ENCODE measurements at regions not wholly inside any gene's neighbourhood (a gene's known extent, or its start where the extent isn't known, plus 50 kb on each side); places are given as distances from the start of the nearest gene placed in this dataset.

DNA sequence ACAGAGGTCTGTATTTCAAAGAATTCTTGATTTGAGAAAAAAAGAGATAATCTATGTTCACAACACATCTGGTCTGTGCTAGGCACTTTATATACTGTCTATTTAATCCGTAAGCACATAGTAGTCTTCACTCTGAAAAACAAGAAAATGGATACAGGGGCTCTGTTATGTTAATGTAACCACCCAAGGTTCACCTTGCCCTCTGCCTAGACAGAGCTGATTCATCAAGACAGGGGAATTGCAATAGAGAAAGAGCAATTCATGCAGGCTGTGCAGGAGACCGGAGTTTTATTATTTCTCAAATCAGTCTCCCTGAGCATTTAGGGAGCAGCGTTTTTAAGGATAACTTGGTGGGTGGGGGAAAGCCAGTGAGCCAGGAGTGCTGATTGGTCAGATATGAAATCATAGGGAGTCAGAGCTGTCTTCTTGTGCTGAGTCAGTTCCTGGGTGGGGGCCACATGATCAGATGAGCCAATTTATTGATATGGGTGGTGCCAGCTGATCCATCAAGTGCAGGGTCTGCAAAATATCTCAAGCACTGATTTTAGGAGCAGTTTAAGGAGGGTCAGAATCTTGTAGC lies 92.9 kb upstream of the TNIP3 start:
- no peak for TF ChIP-seq CTCF (IDR thresholded peaks at IDR 0.05)
- TF ChIP-seq EP300 (IDR thresholded peaks at IDR 0.05), result no peak
- TF ChIP-seq POLR2A (IDR thresholded peaks at IDR 0.05), result no peak
